HG02981 (cell line): ENCODE measurements at regions not wholly inside any gene's neighbourhood (a gene's known extent, or its start where the extent isn't known, plus 50 kb on each side); places are given as distances from the start of the nearest gene placed in this dataset.

Source experiments
- ATAC-seq: cut with Tn5 transposase; IDR thresholded peaks from one replicate; pipeline ENCODE4 v1.9.1; 2021; ENCODE audit warnings: mild to moderate bottlenecking, moderate library complexity; ENCODE audit not compliant: unreplicated experiment

DNA sequence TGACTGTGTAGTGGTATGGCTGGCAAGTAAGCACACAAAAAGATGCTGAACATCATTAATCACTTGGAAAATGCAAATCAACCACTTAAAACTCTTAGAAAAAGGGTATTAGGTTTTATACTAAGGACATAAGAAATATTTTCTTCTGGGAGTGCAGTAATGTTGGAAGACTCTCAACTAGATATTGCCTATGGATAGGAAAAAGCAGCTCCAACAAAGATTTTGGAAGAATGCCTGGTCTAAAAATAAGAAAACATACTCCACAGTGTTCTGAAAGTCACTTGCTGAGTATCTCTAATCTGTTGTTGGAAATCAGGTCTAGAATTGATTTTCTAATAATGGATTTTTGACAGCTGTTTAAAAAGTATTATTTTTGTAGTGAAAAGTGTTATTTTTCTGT, 50.8 kb upstream of the PHYHIPL start:
- ATAC-seq: no peak

- ATAC-seq: no peak
Observed at GRCh38 chr10:59126261-59126660, 50.2 kb upstream of the PHYHIPL start.
